CD4-positive, alpha-beta T cell treated with Interleukin-15 for 1 hour (primary cell): ENCODE measurements at regions not wholly inside any gene's neighbourhood (a gene's known extent, or its start where the extent isn't known, plus 50 kb on each side); places are given as distances from the start of the nearest gene placed in this dataset.

Experiments
- DNase-seq: peaks from one replicate; pipeline ENCODE4 v3.0.0-alpha.2; 2020

- no peak for DNase-seq
Observed at GRCh38 chr9:79799691-79800335, 228.0 kb downstream of the TLE4 start.

GRCh38 chr9:79798450-79798849 is 226.7 kb downstream of the TLE4 start:
- DNase-seq: no peak

DNA sequence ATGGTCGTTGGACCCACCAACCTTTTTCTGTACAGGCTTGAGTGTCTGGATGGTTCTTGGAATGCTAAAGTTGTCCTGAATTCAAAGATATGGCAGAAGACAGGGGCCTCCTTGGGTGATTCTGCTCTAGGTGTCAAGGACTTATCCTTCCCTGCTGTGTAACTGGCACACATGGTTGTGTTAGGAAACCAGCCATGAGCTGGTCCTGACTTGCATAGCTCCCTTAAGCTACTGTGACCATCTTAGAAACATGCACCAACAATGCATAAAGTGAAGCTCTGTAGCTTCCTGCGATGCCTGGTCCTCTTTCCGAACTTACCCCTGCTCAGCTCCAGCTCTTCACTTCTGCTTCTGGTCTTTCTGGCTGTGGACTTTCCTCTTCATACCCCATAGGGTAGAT is 224.6 kb downstream of the TLE4 start:
- no peak for DNase-seq

DNA sequence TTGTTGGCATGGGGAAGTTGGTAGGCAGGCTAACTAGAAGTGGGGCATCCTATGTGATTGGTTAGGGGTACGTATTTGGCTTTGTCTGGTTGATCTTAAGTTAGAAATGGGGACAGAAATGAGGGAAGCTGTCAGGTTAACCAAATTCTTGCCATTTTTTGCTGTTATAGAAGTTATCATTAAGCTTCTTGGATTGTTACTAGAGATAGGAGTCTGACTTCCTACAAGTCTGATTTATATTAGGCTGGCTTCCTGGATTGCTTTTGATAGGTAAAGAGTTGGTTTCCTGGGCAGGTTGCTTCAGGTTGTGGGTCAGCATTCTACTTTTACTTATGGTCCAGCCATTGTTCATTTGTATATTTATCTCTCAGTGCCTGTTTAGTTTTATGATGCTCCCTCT is 216.9 kb downstream of the TLE4 start:
- no peak for DNase-seq

- DNase-seq: no peak
Observed at GRCh38 chr9:79781263-79781662, 209.5 kb downstream of the TLE4 start.

GRCh38 chr9:79780559-79780958 is 208.8 kb downstream of the TLE4 start:
- no peak for DNase-seq

GRCh38 chr9:79779901-79780300 is 208.1 kb downstream of the TLE4 start:
- DNase-seq: no peak

- no peak for DNase-seq
Observed at GRCh38 chr9:79778581-79778980, 206.8 kb downstream of the TLE4 start.

GRCh38 chr9:79776581-79776980 is 204.8 kb downstream of the TLE4 start:
- no peak for DNase-seq
